Body of pancreas (tissue), 4 donors: ENCODE measurements at regions not wholly inside any gene's neighbourhood (a gene's known extent, or its start where the extent isn't known, plus 50 kb on each side); places are given as distances from the start of the nearest gene placed in this dataset.

Source experiments
- CTCF ChIP-seq, 7 experiments: fragments of 450-650 bp in 4 of 7; fragments of 200-600 bp in 3 of 7; sonication (generic) in 3 of 7; IDR thresholded peaks; one replicate each; pipeline ENCODE4 v1.5.1; 2016 to 2019; ENCODE audit warnings: antibody characterized with exemption in 7 of 7
- POLR2A ChIP-seq, 3 donors: fragments of 450-650 bp; IDR thresholded peaks; one replicate each; pipeline ENCODE4 v1.6.1; 2016; ENCODE audit warnings: antibody characterized with exemption in 3 of 3, mild to moderate bottlenecking in 2 of 3

DNA sequence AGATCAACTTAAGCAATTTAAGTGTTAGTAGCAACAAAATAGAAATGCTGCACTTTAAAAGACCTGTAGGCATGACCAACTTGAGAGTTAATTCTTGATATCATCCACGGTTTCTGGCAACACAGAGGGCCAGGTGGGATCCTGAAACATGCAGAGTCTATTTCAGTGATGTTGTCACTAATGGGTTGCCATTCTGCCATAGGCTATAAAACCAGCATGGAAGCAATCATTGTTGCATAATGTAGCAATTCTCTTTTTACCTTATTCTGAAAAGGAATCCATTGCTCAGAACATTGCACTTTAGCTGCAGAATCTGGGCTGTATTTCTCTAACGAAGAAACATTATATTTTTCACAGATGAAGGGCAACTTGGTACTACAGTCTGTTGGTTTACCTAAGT lies 53.9 kb upstream of the CD302 start:
- TF ChIP-seq CTCF (IDR thresholded peaks at IDR 0.05) (no peak), POLR2A (IDR thresholded peaks at IDR 0.05) (no peak)
